ENCODE measurements at regions not wholly inside any gene's neighbourhood (a gene's known extent, or its start where the extent isn't known, plus 50 kb on each side); places are given as distances from the start of the nearest gene placed in this dataset.

GRCh38 chr3:197431346-197431910, 124.3 kb downstream of the BDH1 start:
- TF ChIP-seq POLR2A (IDR thresholded peaks at IDR 0.05; ENCODE audit: low read depth, low read length) (no peak), TAF1 (IDR thresholded peaks at IDR 0.05; ENCODE audit: borderline replicate concordance, low read depth, low read length) (no peak), POLR2AphosphoS5 (IDR thresholded peaks at IDR 0.05; ENCODE audit: low read depth, low read length) (no peak)
